PC-3 (cell line): ENCODE measurements at regions not wholly inside any gene's neighbourhood (a gene's known extent, or its start where the extent isn't known, plus 50 kb on each side); places are given as distances from the start of the nearest gene placed in this dataset.

Experiments used
- CTCF ChIP-seq: fragments of 300-600 bp; sonication (generic); conservative IDR thresholded peaks from 2 replicates; pipeline ENCODE4 v1.5.1; 2017; ENCODE audit warnings: antibody characterized with exemption, low read depth, mild to moderate bottlenecking, low read length
- EZH2 ChIP-seq: fragments of 300-600 bp; sonication (generic); IDR thresholded peaks from one replicate; pipeline ENCODE4 v1.6.1; 2017; ENCODE audit warnings: antibody characterized with exemption, mild to moderate bottlenecking, low read length; ENCODE audit not compliant: unreplicated experiment

GRCh38 chr15:37446921-37447320, 346.6 kb upstream of the MEIS2 start:
- no peak for TF ChIP-seq CTCF
- TF ChIP-seq EZH2 = no peak
